Activated naive CD4-positive, alpha-beta T cell (primary cell): ENCODE measurements at regions not wholly inside any gene's neighbourhood (a gene's known extent, or its start where the extent isn't known, plus 50 kb on each side); places are given as distances from the start of the nearest gene placed in this dataset.

Experiments
- DNase-seq, 4 experiments: peaks; one replicate each; lab custom pipeline; 2025; lab: John Stamatoyannopoulos, UW

GRCh38 chr5:130243641-130244040, 339.4 kb downstream of the CHSY3 start:
- no peak for DNase-seq

GRCh38 chr5:130237721-130238120, 333.5 kb downstream of the CHSY3 start:
- no peak for DNase-seq
